ENCODE measurements at regions not wholly inside any gene's neighbourhood (a gene's known extent, or its start where the extent isn't known, plus 50 kb on each side); places are given as distances from the start of the nearest gene placed in this dataset.

- TF ChIP-seq CTCF (IDR thresholded peaks at IDR 0.05; ENCODE audit: low read depth, low read length) (no peak), POLR2A (IDR thresholded peaks at IDR 0.05; ENCODE audit: extremely low read depth, insufficient read length) (no peak), MYC (IDR thresholded peaks at IDR 0.05; ENCODE audit: low read depth, low read length) (no peak), MAX (IDR thresholded peaks at IDR 0.05; ENCODE audit: low read depth, low read length) (no peak)
Observed at GRCh38 chr18:67815280-67815679, 298.8 kb upstream of the DSEL start.
